Astrocyte of the cerebellum (primary cell): ENCODE measurements at regions not wholly inside any gene's neighbourhood (a gene's known extent, or its start where the extent isn't known, plus 50 kb on each side); places are given as distances from the start of the nearest gene placed in this dataset.

ENCODE experiments used
- DNase-seq: peaks from one replicate; pipeline ENCODE4 v3.0.0-alpha.2; 2011; ENCODE audit warnings: low read depth
- H3K4me3 ChIP-seq: 2 replicates; pipeline ENCODE4 v1.5.1; 2011; ENCODE audit warnings: mild to moderate bottlenecking, low read depth, low read length, moderate library complexity
- in situ Hi-C: cut with HindIII; loops from 2 replicates; pipeline ENCODE4 v1.10.0; 2017; ENCODE audit warnings: low sequenced_read_pairs
- TF ChIP-seq, protein P1 (sequence below): IDR thresholded peaks from 2 replicates; pipeline ENCODE4 v1.5.1; 2012; ENCODE audit warnings: low read length, low read depth, moderate library complexity, mild to moderate bottlenecking; ENCODE audit errors: missing control alignments

DNA sequence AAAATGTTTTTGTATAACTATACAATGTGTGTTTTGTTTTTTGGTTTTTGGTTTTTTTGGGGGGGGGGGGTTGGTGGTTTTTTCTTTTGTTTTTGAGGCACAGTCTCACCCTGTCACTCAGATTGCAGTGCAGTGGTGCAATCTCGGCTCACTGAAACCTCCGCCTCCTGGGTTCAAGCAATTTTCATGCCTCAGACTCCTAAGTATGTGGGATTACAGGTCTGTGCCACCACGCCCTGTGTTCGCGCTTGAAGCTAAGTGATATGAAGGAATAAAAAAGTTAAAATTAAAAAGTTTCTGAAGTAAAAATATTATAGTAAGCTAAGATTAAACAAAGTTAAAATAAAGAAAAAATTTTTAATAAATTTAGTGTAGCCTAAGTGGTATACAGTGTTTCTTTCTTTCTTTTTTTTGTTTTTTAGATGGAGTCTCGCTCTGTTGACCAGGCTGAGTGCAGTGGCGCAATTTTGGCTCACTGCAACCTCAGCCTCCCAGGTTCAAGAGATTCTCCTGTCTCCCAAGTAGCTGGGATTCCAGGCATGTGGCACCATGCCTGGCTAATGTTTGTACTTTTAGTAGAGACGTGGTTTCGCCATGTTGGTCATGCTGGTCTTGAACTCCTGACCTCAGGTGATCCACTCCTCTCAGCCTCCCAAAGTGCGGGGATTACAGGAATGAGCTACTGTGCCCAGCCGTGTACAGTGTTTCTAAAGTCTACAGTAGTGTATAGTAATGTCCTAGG lies 53.9 kb upstream of the TEX55 start:
- in situ Hi-C loops = loop anchor here (10.0 kb wide), 1 partner anchor 217 kb away; no protein-coding TSS in a partner anchor
- TF ChIP-seq, protein P1, sequence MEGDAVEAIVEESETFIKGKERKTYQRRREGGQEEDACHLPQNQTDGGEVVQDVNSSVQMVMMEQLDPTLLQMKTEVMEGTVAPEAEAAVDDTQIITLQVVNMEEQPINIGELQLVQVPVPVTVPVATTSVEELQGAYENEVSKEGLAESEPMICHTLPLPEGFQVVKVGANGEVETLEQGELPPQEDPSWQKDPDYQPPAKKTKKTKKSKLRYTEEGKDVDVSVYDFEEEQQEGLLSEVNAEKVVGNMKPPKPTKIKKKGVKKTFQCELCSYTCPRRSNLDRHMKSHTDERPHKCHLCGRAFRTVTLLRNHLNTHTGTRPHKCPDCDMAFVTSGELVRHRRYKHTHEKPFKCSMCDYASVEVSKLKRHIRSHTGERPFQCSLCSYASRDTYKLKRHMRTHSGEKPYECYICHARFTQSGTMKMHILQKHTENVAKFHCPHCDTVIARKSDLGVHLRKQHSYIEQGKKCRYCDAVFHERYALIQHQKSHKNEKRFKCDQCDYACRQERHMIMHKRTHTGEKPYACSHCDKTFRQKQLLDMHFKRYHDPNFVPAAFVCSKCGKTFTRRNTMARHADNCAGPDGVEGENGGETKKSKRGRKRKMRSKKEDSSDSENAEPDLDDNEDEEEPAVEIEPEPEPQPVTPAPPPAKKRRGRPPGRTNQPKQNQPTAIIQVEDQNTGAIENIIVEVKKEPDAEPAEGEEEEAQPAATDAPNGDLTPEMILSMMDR = no peak
- no peak for DNase-seq
- H3K4me3 ChIP-seq = no peak overlapping the region

DNA sequence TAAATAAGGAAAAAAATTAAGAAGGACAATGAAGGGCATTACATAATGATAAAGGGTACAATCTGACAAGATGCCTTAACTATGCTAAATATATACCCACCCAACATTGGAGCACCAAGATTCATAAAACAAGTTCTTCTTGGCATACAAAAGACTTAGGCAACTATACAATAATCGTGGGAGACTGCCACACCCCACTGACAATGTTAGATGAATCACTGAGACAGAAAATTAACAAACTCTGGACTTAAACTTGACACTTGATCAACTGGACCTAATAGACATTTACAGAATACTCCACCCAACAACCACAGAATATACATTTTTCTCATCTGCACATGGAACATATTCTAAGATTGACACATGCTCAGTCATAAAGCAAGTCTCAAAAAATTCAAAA lies 53.2 kb upstream of the IGSF11 start:
- TF ChIP-seq, protein P1 = no peak
- no peak for DNase-seq
- no peak overlapping the region for H3K4me3 ChIP-seq
- in situ Hi-C loops = no loop called here

DNA sequence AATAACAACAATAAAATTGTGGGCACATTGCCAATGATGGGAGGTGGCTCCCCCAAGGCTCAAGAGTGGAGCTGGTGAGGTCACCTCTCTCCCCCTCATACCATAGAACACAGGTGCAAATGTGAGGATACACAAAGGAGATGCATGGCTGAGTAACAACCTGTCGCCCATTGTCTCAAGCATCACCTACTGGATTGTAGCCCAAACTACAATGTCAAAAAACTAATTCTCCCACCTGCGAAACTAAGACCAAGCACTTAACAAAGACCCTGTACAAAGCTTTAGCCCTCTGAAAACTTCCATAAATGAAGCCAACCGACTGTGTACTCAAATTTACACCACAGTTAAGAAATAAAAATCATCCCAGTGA lies 50.4 kb upstream of the IGSF11 start:
- TF ChIP-seq, protein P1 = no peak
- in situ Hi-C loops = no loop called here
- no peak for DNase-seq
- no peak overlapping the region for H3K4me3 ChIP-seq

DNA sequence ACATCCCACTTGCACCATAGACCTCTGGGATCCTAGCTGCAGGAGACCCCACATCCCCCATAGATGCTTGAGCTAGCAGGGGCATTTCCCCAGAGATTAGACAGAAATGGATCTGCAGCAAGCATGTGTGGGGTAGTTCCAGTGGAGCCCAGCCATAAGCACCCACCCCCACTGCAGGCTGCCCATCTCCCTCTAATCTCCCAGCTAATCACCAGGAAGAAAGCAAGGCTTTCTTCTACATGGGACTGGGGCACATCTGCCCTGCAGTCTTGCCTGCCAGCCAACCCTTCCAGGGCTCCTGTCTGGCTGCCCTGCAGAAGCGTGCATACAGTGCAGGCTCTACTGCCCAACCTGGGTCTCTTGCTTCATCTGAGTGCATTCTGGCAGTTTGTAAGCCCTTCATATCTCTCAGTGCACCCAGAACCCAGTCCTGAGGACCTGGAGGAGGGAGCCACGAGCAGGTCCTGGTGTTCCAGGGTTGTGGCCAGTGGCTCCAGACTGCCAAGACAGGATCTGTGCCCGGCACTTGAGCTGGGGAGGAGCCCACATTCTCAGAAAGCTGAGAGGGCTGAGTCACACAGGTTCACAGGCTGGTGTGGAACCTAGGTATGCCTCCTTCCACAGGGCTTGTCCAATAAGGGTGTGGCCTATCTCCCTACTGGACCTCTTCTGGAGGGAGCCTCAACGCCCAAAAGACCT lies 49.9 kb upstream of the IGSF11 start:
- in situ Hi-C loops = no loop called here
- no peak for DNase-seq
- H3K4me3 ChIP-seq = no peak overlapping the region
- TF ChIP-seq, protein P1 = no peak
